Bronchial epithelial cell (primary cell): ENCODE measurements at regions not wholly inside any gene's neighbourhood (a gene's known extent, or its start where the extent isn't known, plus 50 kb on each side); places are given as distances from the start of the nearest gene placed in this dataset.

Source experiments
- DNase-seq: peaks from one replicate; pipeline ENCODE4 v3.0.0-alpha.2; 2010; ENCODE audit warnings: low read depth
- FAIRE-seq: peaks from 2 replicates; lab custom pipeline; 2011; peaks lifted over from hg19 to GRCh38; lab: Jason Lieb, UNC
- H3K27me3 ChIP-seq: 2 replicates; pipeline ENCODE4 v1.5.1; 2011; ENCODE audit warnings: low read length; ENCODE audit not compliant: control insufficient read depth, insufficient read depth
- H3K36me3 ChIP-seq: 2 replicates; pipeline ENCODE4 v1.5.1; 2011; ENCODE audit warnings: low read length; ENCODE audit not compliant: control insufficient read depth, insufficient read depth
- H3K4me3 ChIP-seq: 2 replicates; pipeline ENCODE4 v1.5.1; 2011; ENCODE audit warnings: mild to moderate bottlenecking, low read depth, low read length, control low read depth
- CTCF ChIP-seq: IDR thresholded peaks from 2 replicates; pipeline ENCODE4 v1.5.1; 2011; ENCODE audit warnings: mild to moderate bottlenecking, moderate library complexity, low read length, control low read depth, inconsistent platforms; ENCODE audit not compliant: insufficient read depth, severe bottlenecking

- TF ChIP-seq CTCF, result no peak
- Histone ChIP-seq H3K36me3 (no peaks in the 10 kb centered on the region), H3K4me3 (no peak overlapping the region), H3K27me3 (no peaks in the 10 kb centered on the region)
- DNase-seq (no peak), FAIRE-seq (no peak)
Measured at GRCh38 chr7:96638669-96639068, 71.0 kb downstream of the SEM1 start.

GRCh38 chr7:96637522-96637921 lies 72.1 kb downstream of the SEM1 start:
- TF ChIP-seq CTCF, result no peak
- H3K36me3 ChIP-seq, result no peaks in the 10 kb centered on the region
- DNase-seq (no peak), FAIRE-seq (no peak)
- H3K4me3 ChIP-seq, result no peak overlapping the region
- no peaks in the 10 kb centered on the region for H3K27me3 ChIP-seq

GRCh38 chr7:96636979-96637378 lies 72.7 kb downstream of the SEM1 start:
- no peak for DNase-seq

DNA sequence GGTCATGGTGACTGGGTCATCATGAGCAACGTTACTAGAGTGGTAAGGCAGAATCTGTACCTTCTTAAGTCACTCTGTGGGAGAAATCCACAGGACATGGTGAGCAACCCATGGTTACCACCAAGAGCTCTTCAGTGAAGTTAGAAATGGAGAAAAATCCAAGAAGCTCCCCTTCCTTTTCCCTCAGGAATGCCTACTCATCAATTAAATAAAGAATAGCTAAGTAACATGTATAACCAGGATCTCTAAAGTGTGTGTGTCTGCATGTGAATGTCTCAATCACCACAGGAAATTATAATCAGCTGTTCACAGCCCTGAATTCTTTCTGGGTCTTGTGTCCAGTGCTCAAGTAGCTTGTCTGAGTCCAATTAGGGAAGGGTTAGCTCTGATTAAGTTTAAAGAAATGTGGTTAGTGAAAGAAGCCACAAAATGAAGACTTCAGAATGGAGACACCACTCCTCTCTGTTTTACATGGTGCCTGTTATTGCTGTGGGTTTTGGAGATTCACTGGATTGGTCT lies 73.2 kb downstream of the SEM1 start:
- Histone ChIP-seq H3K4me3 (no peak overlapping the region), H3K36me3 (no peaks in the 10 kb centered on the region), H3K27me3 (no peaks in the 10 kb centered on the region)
- DNase-seq, result no peak
- TF ChIP-seq CTCF, result no peak
- no peak for FAIRE-seq

More at GRCh38 chr7:96636979-96637378, 72.7 kb downstream of the SEM1 start:
- Histone ChIP-seq H3K27me3 (no peaks in the 10 kb centered on the region), H3K36me3 (no peaks in the 10 kb centered on the region), H3K4me3 (no peak overlapping the region)
- no peak for FAIRE-seq
- TF ChIP-seq CTCF, result no peak

DNA sequence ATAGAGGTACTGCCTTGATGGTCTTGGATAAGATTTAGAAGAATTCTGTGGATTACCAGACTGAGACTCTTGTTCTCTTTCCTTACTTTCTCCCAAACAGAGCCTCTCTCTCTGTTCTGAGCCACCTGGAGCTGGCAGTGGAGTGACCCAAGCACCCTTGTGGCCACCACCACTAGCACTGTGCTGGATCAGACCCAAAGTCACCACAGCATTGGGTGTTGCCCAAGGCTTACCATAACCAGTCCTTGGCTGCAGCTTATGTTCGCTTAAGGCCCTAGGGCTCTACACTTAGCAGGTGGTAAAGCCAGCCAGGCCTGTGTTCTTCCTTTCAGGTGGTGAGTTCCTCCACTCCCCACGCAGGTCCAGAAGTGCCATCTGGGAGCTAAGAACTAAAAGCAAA lies 79.8 kb downstream of the SEM1 start:
- DNase-seq (no peak), FAIRE-seq (no peak)
- TF ChIP-seq CTCF, result no peak
- Histone ChIP-seq H3K27me3 (peaks cover 3% of the 10 kb centered on the region), H3K4me3 (no peak overlapping the region), H3K36me3 (no peaks in the 10 kb centered on the region)

- no peaks in the 10 kb centered on the region for H3K27me3 ChIP-seq
- no peak for DNase-seq
- no peak overlapping the region for H3K4me3 ChIP-seq
- H3K36me3 ChIP-seq, result no peaks in the 10 kb centered on the region
- FAIRE-seq, result no peak
- no peak for TF ChIP-seq CTCF
Measured at GRCh38 chr7:96624954-96625353, 84.7 kb downstream of the SEM1 start.
